GM19239 (cell line): ENCODE measurements at regions not wholly inside any gene's neighbourhood (a gene's known extent, or its start where the extent isn't known, plus 50 kb on each side); places are given as distances from the start of the nearest gene placed in this dataset.
"Not testable (repeated sequence)": the region's sequence is repeated elsewhere in the genome, so short reads cannot be mapped to it uniquely, and the experiment has no call there.

Experiments used
- DNase-seq: peaks from one replicate; pipeline ENCODE4 v3.0.0; 2011; ENCODE audit warnings: low spot score; ENCODE audit not compliant: insufficient read length
- FAIRE-seq: peaks from 2 replicates; lab custom pipeline; 2011; peaks lifted over from hg19 to GRCh38; lab: Jason Lieb, UNC

- DNase-seq (no peak), FAIRE-seq (peak; percentile 52)
Observed at GRCh38 chr10:26952094-26952493, 91.3 kb upstream of the ABI1 start.

DNA sequence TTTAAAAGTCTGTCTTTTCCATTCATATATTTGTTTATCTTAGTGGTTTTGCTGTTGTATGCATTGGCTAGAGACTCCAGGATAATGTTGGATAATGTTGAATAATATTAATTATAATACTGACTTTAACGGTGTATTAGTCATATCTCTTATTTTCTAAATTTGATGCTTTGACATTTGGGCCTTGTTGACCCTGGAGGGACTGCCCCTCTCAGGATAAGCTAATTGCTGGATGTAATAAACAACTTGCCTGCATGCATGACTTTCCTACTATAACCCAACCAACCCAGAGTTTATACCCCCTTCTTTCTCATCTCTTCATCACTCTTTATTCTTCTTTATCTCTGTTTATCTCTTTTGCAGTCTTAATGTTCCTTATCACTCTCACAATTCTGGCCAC is 90.9 kb upstream of the ABI1 start:
- DNase-seq (no peak), FAIRE-seq (no peak)

DNA sequence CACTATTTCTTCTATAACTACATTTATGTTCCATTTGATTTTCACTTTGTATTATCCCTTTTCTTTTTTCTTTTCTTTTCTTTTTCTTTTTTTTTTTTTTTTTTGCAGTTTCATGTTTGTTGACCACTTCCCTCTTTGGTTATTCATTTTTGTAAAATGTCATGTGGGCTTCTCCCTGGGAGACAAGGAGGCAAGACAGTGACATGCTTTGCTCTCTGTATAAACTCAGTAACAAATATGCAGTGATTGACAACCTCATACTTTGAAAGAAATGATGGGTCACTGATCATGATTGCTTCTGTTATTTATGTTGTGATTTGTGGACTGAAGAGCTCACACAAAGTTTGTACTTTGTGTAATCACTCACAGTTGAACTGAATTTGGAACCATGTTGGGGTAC is 90.2 kb upstream of the ABI1 start:
- FAIRE-seq (peak; percentile 42), DNase-seq (no peak)

- no peak for DNase-seq
- FAIRE-seq, result no peak
Observed at GRCh38 chr10:26946102-26946811, 85.5 kb upstream of the ABI1 start.

GRCh38 chr10:26944261-26944882 is 83.6 kb upstream of the ABI1 start:
- DNase-seq, result no peak
- FAIRE-seq, result no peak

DNA sequence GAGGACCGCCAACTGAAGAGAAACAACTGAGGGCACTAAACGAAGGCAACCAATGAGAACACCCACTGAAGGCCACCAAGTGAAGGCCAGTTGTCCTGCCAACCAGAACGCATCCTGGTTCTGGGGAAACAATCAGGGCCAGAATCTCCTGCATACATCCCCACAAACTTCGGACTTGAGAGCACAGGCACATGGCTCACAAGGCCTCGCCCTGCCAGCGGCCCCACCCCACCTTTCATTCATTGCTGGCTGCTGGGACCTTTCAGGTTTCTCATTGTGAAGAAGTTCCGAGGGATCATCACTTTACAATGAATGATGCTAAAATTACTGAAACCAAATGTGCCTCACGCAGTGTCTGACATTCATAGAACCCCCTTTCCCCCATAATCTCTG is 79.2 kb upstream of the ABI1 start:
- FAIRE-seq (no peak), DNase-seq (no peak)

DNA sequence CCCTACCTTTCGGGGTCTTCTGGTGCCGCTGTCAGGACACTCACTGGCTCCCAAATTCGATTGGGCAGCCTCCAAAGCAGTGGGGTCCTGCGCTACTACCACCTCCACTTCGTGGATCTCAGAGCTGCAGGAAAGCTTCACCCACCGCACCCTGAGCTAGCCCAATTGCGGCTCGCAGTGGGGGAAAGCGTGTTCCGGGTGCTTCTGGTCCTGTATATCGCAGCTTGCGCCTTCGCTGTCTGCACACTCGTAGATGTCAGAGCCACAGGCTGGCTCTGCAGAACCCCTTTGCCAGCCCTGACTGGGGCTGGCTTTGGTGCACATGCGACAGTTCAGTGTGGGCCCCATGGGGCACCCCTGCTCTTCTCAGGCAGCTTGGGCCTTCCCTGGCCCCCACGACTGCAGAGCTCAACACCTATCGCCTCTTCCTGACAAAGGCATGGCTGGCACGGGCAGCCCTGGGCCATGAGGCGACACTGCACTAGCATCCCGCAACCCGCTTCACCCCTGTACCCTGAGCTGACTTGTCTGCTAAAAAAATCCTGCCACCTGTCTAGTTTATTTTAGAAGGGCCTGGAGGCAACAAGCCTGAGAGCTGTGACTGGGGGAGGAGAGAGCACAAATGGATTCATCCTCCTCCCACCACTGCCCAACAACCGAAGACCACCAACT is 78.7 kb upstream of the ABI1 start:
- FAIRE-seq, result no peak
- no peak for DNase-seq

DNA sequence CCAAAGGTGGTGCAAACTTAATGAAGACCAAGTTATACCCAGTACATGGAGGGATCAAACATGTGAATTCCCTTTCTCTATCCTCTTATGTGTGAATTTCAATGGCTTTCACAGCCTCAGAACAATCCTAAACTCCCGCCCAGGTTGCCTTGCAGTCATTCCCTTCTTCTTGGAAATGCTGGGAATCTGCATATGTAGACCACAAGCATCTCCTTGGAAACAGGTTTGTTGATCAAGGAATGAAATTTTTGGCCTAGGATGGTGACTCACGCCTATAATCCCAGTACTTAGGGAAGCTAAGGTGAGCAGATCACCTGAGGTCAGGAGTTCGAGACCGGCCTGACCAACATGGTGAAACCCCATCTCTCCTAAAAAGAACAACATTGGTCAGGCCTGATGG is 77.8 kb upstream of the ABI1 start:
- FAIRE-seq (no peak), DNase-seq (no peak)

GRCh38 chr10:26937371-26937770 is 76.6 kb upstream of the ABI1 start:
- no peak for FAIRE-seq
- no peak for DNase-seq

DNA sequence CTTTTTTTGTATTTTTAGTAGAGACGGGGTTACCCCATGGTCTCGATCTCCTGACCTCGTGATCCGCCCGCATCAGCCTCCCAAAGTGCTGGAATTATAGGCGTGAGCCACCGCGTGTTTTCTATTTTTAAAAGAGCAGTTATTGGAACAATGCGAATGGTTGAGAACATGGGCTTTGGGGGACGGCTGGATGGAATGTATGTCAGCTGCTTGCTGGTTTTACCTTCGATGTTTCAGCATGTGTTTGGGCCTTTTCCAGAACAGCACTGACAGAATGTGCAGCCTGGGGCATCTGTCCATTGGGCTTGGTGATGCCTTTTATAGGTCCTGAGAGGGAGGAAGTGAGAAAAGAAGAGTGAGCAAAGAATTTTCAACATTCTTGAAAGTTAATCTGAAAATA is 73.4 kb upstream of the ABI1 start:
- not testable (repeated sequence) for DNase-seq, FAIRE-seq

- DNase-seq (no peak), FAIRE-seq (no peak)
Observed at GRCh38 chr10:26932576-26932975, 71.8 kb upstream of the ABI1 start.

- DNase-seq (peak; percentile 36), FAIRE-seq (no peak)
Observed at GRCh38 chr10:26931223-26931622, 70.5 kb upstream of the ABI1 start.

- peak; percentile 70 for FAIRE-seq
- DNase-seq, result not testable (repeated sequence)
Observed at GRCh38 chr10:26922824-26923223, 62.1 kb upstream of the ABI1 start.

GRCh38 chr10:26919156-26919860 is 58.5 kb upstream of the ABI1 start:
- not testable (repeated sequence) for FAIRE-seq, DNase-seq

DNA sequence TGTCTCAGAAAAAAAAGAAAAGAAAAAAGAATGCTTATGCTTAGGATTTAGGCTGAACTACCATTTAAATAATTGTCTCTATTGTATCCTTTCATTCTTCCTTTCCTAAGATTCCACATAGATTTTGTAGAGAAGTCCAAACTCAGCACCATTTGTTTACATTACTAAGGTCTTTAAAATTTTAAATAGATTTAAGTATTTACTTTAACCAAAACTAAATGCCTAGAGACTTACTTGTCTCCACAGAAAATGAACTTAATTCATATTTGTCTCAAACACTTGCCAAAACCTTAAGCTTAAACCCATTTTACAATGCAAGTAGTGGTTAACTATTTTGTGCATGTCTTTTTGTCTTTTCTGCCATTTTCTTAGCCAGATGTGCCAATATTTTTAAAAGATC is 54.1 kb upstream of the ABI1 start:
- FAIRE-seq, result no peak

GRCh38 chr10:26911811-26912461 is 51.2 kb upstream of the ABI1 start:
- DNase-seq (no peak), FAIRE-seq (peak; percentile 44)

More for the DNA sequence above, 54.1 kb upstream of the ABI1 start:
- no peak for DNase-seq
